HUES48 (cell line): ENCODE measurements at regions not wholly inside any gene's neighbourhood (a gene's known extent, or its start where the extent isn't known, plus 50 kb on each side); places are given as distances from the start of the nearest gene placed in this dataset.

Experiments used
- H3K27ac ChIP-seq: one replicate; pipeline ENCODE4 v1.7.0; 2013; ENCODE audit warnings: low read depth, low read length, inconsistent platforms
- H3K27me3 ChIP-seq: 2 replicates; pipeline ENCODE4 v1.6.1; 2013; ENCODE audit warnings: mild to moderate bottlenecking, low read length; ENCODE audit not compliant: control insufficient read depth, insufficient read depth
- H3K36me3 ChIP-seq: 2 replicates; pipeline ENCODE4 v1.6.1; 2013; ENCODE audit warnings: low read length; ENCODE audit not compliant: control insufficient read depth, insufficient read depth
- H3K4me1 ChIP-seq: 2 replicates; pipeline ENCODE4 v1.6.1; 2013; ENCODE audit warnings: mild to moderate bottlenecking, low read length; ENCODE audit not compliant: control insufficient read depth, insufficient read depth
- H3K4me3 ChIP-seq: 2 replicates; pipeline ENCODE4 v1.5.1; 2013; ENCODE audit warnings: mild to moderate bottlenecking, low read depth, low read length
- H3K9ac ChIP-seq: 2 replicates; pipeline ENCODE4 v1.6.1; 2013; ENCODE audit warnings: mild to moderate bottlenecking, low read depth, low read length, moderate library complexity
- H3K9me3 ChIP-seq: 2 replicates; pipeline ENCODE4 v1.6.1; 2013; ENCODE audit warnings: low read length; ENCODE audit not compliant: control insufficient read depth, insufficient read depth

- no peak overlapping the region for H3K4me3 ChIP-seq
- H3K9me3 ChIP-seq = no peaks in the 10 kb centered on the region
- H3K27ac ChIP-seq = no peak overlapping the region
- no peaks in the 10 kb centered on the region for H3K27me3 ChIP-seq
- H3K9ac ChIP-seq = no peak overlapping the region
- no peaks in the 10 kb centered on the region for H3K36me3 ChIP-seq
- H3K4me1 ChIP-seq = no peaks in the 10 kb centered on the region
Observed at GRCh38 chr20:50426866-50427718, 83.1 kb upstream of the PTPN1 start.

DNA sequence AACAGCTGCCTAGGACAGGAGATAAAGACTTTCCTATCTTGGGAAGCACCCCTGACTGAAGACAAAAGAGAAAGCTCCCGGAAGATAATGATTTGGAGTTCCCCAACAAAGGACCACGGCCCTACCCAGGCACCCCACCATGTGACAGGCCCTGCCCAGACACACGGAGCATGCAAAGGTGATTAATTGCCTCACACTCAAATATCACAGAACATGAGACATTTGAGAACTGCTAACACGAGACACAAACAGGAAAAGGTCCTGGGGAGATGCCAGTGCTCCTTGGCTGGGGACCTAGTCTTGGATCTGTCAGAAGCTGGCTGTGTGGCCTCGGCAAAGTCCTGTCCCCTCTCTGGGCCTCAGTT is 82.5 kb upstream of the PTPN1 start:
- H3K27me3 ChIP-seq = no peaks in the 10 kb centered on the region
- no peak overlapping the region for H3K27ac ChIP-seq
- H3K9me3 ChIP-seq = no peaks in the 10 kb centered on the region
- H3K9ac ChIP-seq = no peak overlapping the region
- H3K4me1 ChIP-seq = no peaks in the 10 kb centered on the region
- H3K4me3 ChIP-seq = no peak overlapping the region
- no peaks in the 10 kb centered on the region for H3K36me3 ChIP-seq

DNA sequence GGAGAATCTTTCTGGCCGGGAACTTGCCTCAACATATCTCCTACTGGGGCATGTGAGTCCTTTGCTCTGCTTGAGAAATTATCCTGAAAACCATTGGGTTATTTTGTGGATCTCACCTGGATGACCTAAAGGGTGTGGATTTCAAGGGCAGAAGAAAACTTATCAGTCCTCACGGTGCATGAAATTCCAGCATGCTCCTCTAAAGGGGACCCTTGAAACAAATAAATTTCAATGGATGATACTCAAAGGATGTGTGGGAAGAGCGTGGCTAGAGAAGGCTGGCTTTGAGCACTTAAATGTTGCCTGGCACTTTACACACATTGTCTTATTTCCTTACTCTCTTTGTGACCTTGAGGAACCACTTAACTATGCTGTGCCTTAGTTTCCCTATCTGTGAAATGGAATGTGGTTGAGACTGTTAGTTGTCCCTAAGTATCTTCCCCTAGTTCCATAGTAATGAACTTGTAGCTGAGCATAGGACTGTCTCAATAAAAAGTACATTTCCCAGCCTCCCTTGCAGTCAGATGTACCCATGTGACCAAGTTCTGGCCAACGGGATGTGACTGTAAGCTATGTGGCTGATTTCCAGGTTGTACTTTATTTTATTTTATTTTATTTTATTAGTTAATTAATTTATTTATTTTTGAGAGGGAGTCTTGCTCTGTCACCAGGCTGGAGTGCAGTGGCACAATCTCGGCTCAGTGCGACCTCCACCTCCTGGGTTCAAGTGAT is 81.9 kb upstream of the PTPN1 start:
- Histone ChIP-seq H3K9ac (no peak overlapping the region), H3K4me1 (no peaks in the 10 kb centered on the region), H3K9me3 (no peaks in the 10 kb centered on the region), H3K27ac (no peak overlapping the region), H3K36me3 (no peaks in the 10 kb centered on the region), H3K4me3 (no peak overlapping the region), H3K27me3 (no peaks in the 10 kb centered on the region)

- no peak overlapping the region for H3K27ac ChIP-seq
- H3K9ac ChIP-seq = no peak overlapping the region
- no peak overlapping the region for H3K4me3 ChIP-seq
- 0 out of 2 replicates have a peak, but pooled peaks cover 2% of the 10 kb centered on the region for H3K4me1 ChIP-seq
- no peaks in the 10 kb centered on the region for H3K9me3 ChIP-seq
- H3K27me3 ChIP-seq = no peaks in the 10 kb centered on the region
- no peaks in the 10 kb centered on the region for H3K36me3 ChIP-seq
Observed at GRCh38 chr20:50429412-50429811, 80.8 kb upstream of the PTPN1 start.

DNA sequence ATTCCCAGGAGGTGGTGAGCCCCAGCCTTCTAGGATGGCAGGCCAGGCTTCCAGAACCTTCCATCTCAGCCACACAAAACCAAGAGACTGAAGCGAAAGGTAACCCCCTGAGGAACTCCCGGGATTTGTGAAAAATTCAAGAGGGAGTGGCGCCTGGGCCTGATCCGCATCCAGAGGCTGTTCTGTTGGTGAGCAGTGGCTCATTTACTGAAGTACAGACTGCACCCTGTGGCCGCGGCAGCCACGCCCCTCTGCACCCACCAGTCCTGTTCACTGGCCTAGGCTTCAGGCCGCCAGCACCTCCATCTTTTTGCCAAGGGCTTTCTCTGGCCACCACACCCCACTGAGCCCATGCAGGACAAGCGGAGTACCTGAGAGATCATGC is 79.1 kb upstream of the PTPN1 start:
- H3K9me3 ChIP-seq = no peaks in the 10 kb centered on the region
- 0 out of 2 replicates have a peak, but pooled peaks cover 5% of the 10 kb centered on the region for H3K4me1 ChIP-seq
- no peaks in the 10 kb centered on the region for H3K27me3 ChIP-seq
- H3K27ac ChIP-seq = no peak overlapping the region
- H3K9ac ChIP-seq = no peak overlapping the region
- H3K4me3 ChIP-seq = no peak overlapping the region
- no peaks in the 10 kb centered on the region for H3K36me3 ChIP-seq

DNA sequence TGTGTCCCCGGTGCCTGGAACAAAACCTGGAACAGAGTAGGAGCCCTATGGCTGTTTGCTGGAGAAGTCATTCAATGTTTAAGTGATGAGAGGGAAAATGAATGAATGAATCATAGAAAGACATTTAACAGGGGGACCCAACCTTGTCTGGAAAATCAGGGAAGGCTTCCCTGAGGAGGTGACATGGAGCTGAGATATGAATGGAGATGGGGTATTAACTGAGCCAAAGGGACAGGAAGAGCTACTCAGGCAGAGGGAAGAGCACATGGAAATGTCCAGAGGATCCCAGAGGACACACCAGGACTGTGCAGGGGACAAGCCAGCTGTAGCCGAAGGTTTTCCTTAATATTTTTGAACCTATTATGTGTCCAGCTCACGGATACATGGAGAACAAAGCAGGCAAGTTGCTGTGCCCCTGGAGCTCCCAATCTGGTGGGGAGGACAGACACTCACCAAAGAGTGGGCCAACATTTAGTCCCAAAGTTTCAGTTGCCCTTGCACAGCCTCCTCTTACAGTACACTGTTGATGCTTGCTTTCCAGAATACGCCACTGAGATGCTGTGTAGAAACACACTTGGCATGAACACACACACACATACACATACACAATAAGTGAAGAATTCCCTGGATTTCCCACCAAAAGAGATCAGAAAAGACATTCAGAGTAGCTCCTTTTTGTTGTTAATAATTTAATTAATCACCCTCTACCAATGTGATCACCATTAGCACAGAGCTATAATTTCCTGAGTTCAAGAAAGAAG is 77.0 kb upstream of the PTPN1 start:
- 0 out of 2 replicates have a peak, but pooled peaks cover 5% of the 10 kb centered on the region for H3K4me1 ChIP-seq
- no peaks in the 10 kb centered on the region for H3K36me3 ChIP-seq
- H3K4me3 ChIP-seq = no peak overlapping the region
- H3K27ac ChIP-seq = no peak overlapping the region
- no peaks in the 10 kb centered on the region for H3K9me3 ChIP-seq
- H3K9ac ChIP-seq = no peak overlapping the region
- no peaks in the 10 kb centered on the region for H3K27me3 ChIP-seq

DNA sequence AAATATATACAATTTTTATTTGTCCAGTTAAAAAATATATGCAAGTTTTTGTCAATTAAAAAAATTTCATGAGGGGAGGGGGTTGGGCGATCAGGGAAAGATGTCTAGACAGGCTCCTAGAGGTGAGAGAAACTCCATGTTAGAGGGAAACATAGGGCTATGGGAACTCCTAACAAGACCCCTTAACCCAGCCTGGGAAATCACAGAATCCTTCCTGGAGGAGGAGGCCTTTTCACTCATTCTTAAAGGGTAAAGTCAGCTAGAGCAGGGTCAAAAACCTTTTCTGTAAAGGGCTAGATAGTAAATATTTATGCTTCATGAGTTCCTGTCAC is 75.9 kb upstream of the PTPN1 start:
- Histone ChIP-seq H3K9ac (no peak overlapping the region), H3K27ac (no peak overlapping the region), H3K4me1 (0 out of 2 replicates have a peak, but pooled peaks cover 5% of the 10 kb centered on the region), H3K27me3 (no peaks in the 10 kb centered on the region), H3K36me3 (no peaks in the 10 kb centered on the region), H3K4me3 (no peak overlapping the region), H3K9me3 (no peaks in the 10 kb centered on the region)

GRCh38 chr20:50434653-50435396 is 75.4 kb upstream of the PTPN1 start:
- H3K27me3 ChIP-seq = no peaks in the 10 kb centered on the region
- H3K27ac ChIP-seq = no peak overlapping the region
- 0 out of 2 replicates have a peak, but pooled peaks cover 5% of the 10 kb centered on the region for H3K4me1 ChIP-seq
- no peak overlapping the region for H3K9ac ChIP-seq
- H3K9me3 ChIP-seq = no peaks in the 10 kb centered on the region
- H3K36me3 ChIP-seq = no peaks in the 10 kb centered on the region
- no peak overlapping the region for H3K4me3 ChIP-seq

GRCh38 chr20:50435397-50436051 is 74.7 kb upstream of the PTPN1 start:
- H3K27ac ChIP-seq = no peak overlapping the region
- H3K4me1 ChIP-seq = 0 out of 2 replicates have a peak, but pooled peaks cover 5% of the 10 kb centered on the region
- no peaks in the 10 kb centered on the region for H3K36me3 ChIP-seq
- H3K9me3 ChIP-seq = no peaks in the 10 kb centered on the region
- no peaks in the 10 kb centered on the region for H3K27me3 ChIP-seq
- no peak overlapping the region for H3K9ac ChIP-seq
- no peak overlapping the region for H3K4me3 ChIP-seq

GRCh38 chr20:50436052-50436656 is 74.0 kb upstream of the PTPN1 start:
- no peaks in the 10 kb centered on the region for H3K27me3 ChIP-seq
- H3K27ac ChIP-seq = no peak overlapping the region
- H3K4me1 ChIP-seq = 0 out of 2 replicates have a peak, but pooled peaks cover 5% of the 10 kb centered on the region
- no peaks in the 10 kb centered on the region for H3K9me3 ChIP-seq
- no peak overlapping the region for H3K4me3 ChIP-seq
- H3K36me3 ChIP-seq = no peaks in the 10 kb centered on the region
- H3K9ac ChIP-seq = no peak overlapping the region
